Vagina (tissue), 2 donors: ENCODE measurements at regions not wholly inside any gene's neighbourhood (a gene's known extent, or its start where the extent isn't known, plus 50 kb on each side); places are given as distances from the start of the nearest gene placed in this dataset.

Source experiments
- DNase-seq, 2 donors: peaks; one replicate each; pipeline ENCODE4 v3.0.0-alpha.2; 2017; ENCODE audit errors: extremely low spot score in 2 of 2
- H3K27ac ChIP-seq: fragments of 200-600 bp; sonication (generic); one replicate; pipeline ENCODE4 v1.5.1; 2019
- H3K27me3 ChIP-seq: fragments of 200-600 bp; sonication (generic); one replicate; pipeline ENCODE4 v1.5.1; 2019
- H3K36me3 ChIP-seq, 2 donors: fragments of 200-600 bp; sonication (generic); one replicate each; pipeline ENCODE4 v1.5.1; 2017 to 2019
- H3K4me1 ChIP-seq: fragments of 200-600 bp; sonication (generic); one replicate; pipeline ENCODE4 v1.5.1; 2019
- H3K4me3 ChIP-seq, 2 donors: fragments of 200-600 bp; sonication (generic); 1 replicate in 1 of 2; 2 replicates in 1 of 2; pipeline ENCODE4 v1.5.1; 2016 to 2019
- H3K9me3 ChIP-seq: fragments of 200-600 bp; sonication (generic); one replicate; pipeline ENCODE4 v1.5.1; 2019
- CTCF ChIP-seq, 3 experiments: fragments of 450-650 bp in 2 of 3; fragments of 200-600 bp in 1 of 3; sonication (generic) in 1 of 3; IDR thresholded peaks; one replicate each; pipeline ENCODE4 v1.5.1; 2017 to 2019; ENCODE audit warnings: antibody characterized with exemption in 3 of 3, mild to moderate bottlenecking in 2 of 3, moderate library complexity in 2 of 3
- POLR2A ChIP-seq, 2 donors: fragments of 450-650 bp; IDR thresholded peaks; one replicate each; pipeline ENCODE4 v1.6.1; 2017; ENCODE audit warnings: antibody characterized with exemption in 2 of 2, mild to moderate bottlenecking in 2 of 2, moderate library complexity in 2 of 2
- POLR2AphosphoS5 ChIP-seq, 2 donors: sonication (generic); formaldehyde crosslinking; IDR thresholded peaks; one replicate each; pipeline ENCODE4 v1.9.0; 2017; ENCODE audit warnings: antibody characterized with exemption in 2 of 2, mild to moderate bottlenecking in 2 of 2, low read depth in 1 of 2; ENCODE audit not compliant: insufficient read depth in 1 of 2
- intact Hi-C: fragments of 100-400 bp; cut with DNase I; formaldehyde crosslinking; loops from one replicate; pipeline ENCODE4 v1.15.1; 2023

GRCh38 chr6:48919555-48919954 lies 543.5 kb downstream of the MMUT start:
- Histone ChIP-seq H3K36me3 (no peaks in the 10 kb centered on the region), H3K9me3 (no peaks in the 10 kb centered on the region), H3K27me3 (no peaks in the 10 kb centered on the region), H3K4me1 (no peaks in the 10 kb centered on the region), H3K27ac (no peak overlapping the region), H3K4me3 (no peak overlapping the region)
- TF ChIP-seq CTCF (IDR thresholded peaks at IDR 0.05): no peak
- TF ChIP-seq POLR2AphosphoS5 (IDR thresholded peaks at IDR 0.05; ENCODE audit: insufficient read depth in 1 of 2, low read depth in 1 of 2): no peak
- TF ChIP-seq POLR2A (IDR thresholded peaks at IDR 0.05): no peak
- intact Hi-C loops: no loop called here
- DNase-seq: no peak

GRCh38 chr6:48917233-48917632 lies 545.8 kb downstream of the MMUT start:
- Histone ChIP-seq H3K27ac (no peak overlapping the region), H3K4me1 (no peaks in the 10 kb centered on the region), H3K4me3 (no peak overlapping the region), H3K27me3 (no peaks in the 10 kb centered on the region), H3K36me3 (no peaks in the 10 kb centered on the region), H3K9me3 (no peaks in the 10 kb centered on the region)
- no peak for DNase-seq
- intact Hi-C loops: no loop called here
- TF ChIP-seq CTCF (IDR thresholded peaks at IDR 0.05) (no peak), POLR2A (IDR thresholded peaks at IDR 0.05) (no peak), POLR2AphosphoS5 (IDR thresholded peaks at IDR 0.05; ENCODE audit: insufficient read depth in 1 of 2, low read depth in 1 of 2) (no peak)

- H3K9me3 ChIP-seq: no peaks in the 10 kb centered on the region
- no peak overlapping the region for H3K27ac ChIP-seq
- H3K36me3 ChIP-seq: no peaks in the 10 kb centered on the region
- no peak for DNase-seq
- TF ChIP-seq CTCF (IDR thresholded peaks at IDR 0.05): no peak
- TF ChIP-seq POLR2AphosphoS5 (IDR thresholded peaks at IDR 0.05; ENCODE audit: insufficient read depth in 1 of 2, low read depth in 1 of 2): no peak
- no peak for TF ChIP-seq POLR2A (IDR thresholded peaks at IDR 0.05)
- no peaks in the 10 kb centered on the region for H3K27me3 ChIP-seq
- H3K4me3 ChIP-seq: no peak overlapping the region
- intact Hi-C loops: no loop called here
- no peaks in the 10 kb centered on the region for H3K4me1 ChIP-seq
These were observed 546.4 kb downstream of the MMUT start for GRCh38 chr6:48916607-48917006.

- Histone ChIP-seq H3K27me3 (no peaks in the 10 kb centered on the region), H3K27ac (no peak overlapping the region), H3K9me3 (no peaks in the 10 kb centered on the region), H3K4me1 (no peaks in the 10 kb centered on the region), H3K4me3 (no peak overlapping the region), H3K36me3 (no peaks in the 10 kb centered on the region)
- no peak for DNase-seq
- no peak for TF ChIP-seq POLR2A (IDR thresholded peaks at IDR 0.05)
- no peak for TF ChIP-seq POLR2AphosphoS5 (IDR thresholded peaks at IDR 0.05; ENCODE audit: insufficient read depth in 1 of 2, low read depth in 1 of 2)
- TF ChIP-seq CTCF (IDR thresholded peaks at IDR 0.05): no peak
- intact Hi-C loops: no loop called here
These were observed 547.5 kb downstream of the MMUT start for GRCh38 chr6:48915591-48915990.

- Histone ChIP-seq H3K27ac (no peak overlapping the region), H3K4me1 (no peaks in the 10 kb centered on the region), H3K4me3 (no peak overlapping the region), H3K36me3 (no peaks in the 10 kb centered on the region), H3K9me3 (no peaks in the 10 kb centered on the region), H3K27me3 (no peaks in the 10 kb centered on the region)
- DNase-seq: no peak
- TF ChIP-seq CTCF (IDR thresholded peaks at IDR 0.05) (no peak), POLR2AphosphoS5 (IDR thresholded peaks at IDR 0.05; ENCODE audit: insufficient read depth in 1 of 2, low read depth in 1 of 2) (no peak), POLR2A (IDR thresholded peaks at IDR 0.05) (no peak)
- intact Hi-C loops: no loop called here
These were observed 550.5 kb downstream of the MMUT start for GRCh38 chr6:48912503-48912902.
